ENCODE measurements at regions not wholly inside any gene's neighbourhood (a gene's known extent, or its start where the extent isn't known, plus 50 kb on each side); places are given as distances from the start of the nearest gene placed in this dataset.

DNA sequence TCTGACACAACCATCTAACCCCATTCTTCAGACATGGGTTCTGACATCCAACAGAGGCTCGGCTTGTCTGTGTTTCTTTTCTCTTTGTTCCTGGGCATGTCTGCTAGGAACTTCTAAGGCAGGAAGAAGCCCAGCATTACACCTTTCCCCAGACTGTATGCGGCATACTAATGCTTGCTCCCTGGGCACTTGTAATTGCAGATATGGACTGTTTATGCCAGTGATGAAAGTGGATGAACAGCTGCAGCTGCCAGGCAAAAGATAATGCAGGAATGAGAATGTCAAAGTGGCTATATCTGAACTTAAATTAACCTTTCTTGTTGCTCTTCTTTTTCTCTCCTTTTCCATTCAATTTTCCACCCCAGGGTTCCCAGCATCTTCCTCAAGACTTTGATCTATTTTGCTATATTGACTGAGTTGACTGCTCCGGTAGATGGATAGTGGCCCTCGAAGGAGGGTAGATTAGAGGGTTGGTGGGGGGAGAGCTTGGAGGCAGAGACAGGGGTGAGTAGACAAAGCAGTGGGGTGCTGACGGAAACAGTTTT, 344.4 kb downstream of the MAN2A1 start:
- no peak overlapping the region for H3K4me3 ChIP-seq (ENCODE audit: low read length)
- no peak for TF ChIP-seq CTCF (conservative IDR thresholded peaks at IDR 0.05; ENCODE audit: low read length)
- DNase-seq (ENCODE audit: low read depth): no peak

GRCh38 chr5:110038297-110038997, 348.7 kb downstream of the MAN2A1 start:
- DNase-seq (ENCODE audit: low read depth): peak; percentile 37
- no peak for TF ChIP-seq CTCF (conservative IDR thresholded peaks at IDR 0.05; ENCODE audit: low read length)
- H3K4me3 ChIP-seq (ENCODE audit: low read length): no peak overlapping the region

GRCh38 chr5:110040178-110040577, 350.5 kb downstream of the MAN2A1 start:
- DNase-seq (ENCODE audit: low read depth): no peak
- TF ChIP-seq CTCF (conservative IDR thresholded peaks at IDR 0.05; ENCODE audit: low read length): peak; percentile 25
- H3K4me3 ChIP-seq (ENCODE audit: low read length): no peak overlapping the region

GRCh38 chr5:110043025-110043424, 353.3 kb downstream of the MAN2A1 start:
- DNase-seq (ENCODE audit: low read depth): no peak
- no peak for TF ChIP-seq CTCF (conservative IDR thresholded peaks at IDR 0.05; ENCODE audit: low read length)
- no peak overlapping the region for H3K4me3 ChIP-seq (ENCODE audit: low read length)

DNA sequence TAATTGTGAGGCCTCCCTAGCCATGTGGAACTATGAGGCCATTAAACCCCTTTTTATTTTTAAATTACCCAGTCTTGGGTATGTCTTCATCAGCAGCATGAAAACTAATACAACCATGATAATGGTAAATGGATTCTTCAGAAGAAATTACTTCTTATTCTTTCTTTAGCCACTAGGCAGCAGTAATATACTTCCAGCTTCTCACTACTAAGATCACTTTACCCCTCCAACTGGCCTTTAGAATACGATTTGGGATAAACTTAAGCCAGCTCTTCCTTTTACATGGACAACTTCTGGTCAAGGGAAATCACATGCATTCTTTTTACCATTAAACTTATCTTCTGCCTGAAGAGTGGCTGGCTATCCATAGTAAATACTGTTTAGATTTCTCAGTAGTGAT, 355.4 kb downstream of the MAN2A1 start:
- peak; percentile 53 for TF ChIP-seq CTCF (conservative IDR thresholded peaks at IDR 0.05; ENCODE audit: low read length)
- no peak overlapping the region for H3K4me3 ChIP-seq (ENCODE audit: low read length)
- DNase-seq (ENCODE audit: low read depth): peak; percentile 46

- H3K4me3 ChIP-seq (ENCODE audit: low read length): no peak overlapping the region
- DNase-seq (ENCODE audit: low read depth): no peak
- no peak for TF ChIP-seq CTCF (conservative IDR thresholded peaks at IDR 0.05; ENCODE audit: low read length)
Observed at GRCh38 chr5:110048491-110048890, 358.8 kb downstream of the MAN2A1 start.

DNA sequence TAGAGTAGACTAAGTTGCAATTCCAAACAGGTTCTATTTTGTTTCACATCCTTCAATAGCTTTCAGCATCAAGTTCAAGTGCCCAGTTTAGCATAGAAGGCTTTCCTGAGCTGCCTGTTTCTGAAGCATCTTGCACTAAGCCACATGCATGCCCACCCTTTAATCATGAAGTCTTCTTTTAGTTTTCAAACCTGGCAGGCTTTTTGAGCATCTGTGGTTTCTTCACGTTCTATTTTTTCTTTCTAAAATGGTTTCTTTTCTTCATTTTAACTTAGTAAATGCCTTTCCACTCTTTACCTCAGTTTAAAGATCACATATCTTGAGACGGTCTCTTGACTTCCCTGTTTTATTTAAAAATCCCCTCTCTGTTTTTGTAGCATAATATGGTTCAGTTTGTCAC, 360.1 kb downstream of the MAN2A1 start:
- DNase-seq (ENCODE audit: low read depth): no peak
- H3K4me3 ChIP-seq (ENCODE audit: low read length): no peak overlapping the region
- TF ChIP-seq CTCF (conservative IDR thresholded peaks at IDR 0.05; ENCODE audit: low read length): no peak
